ENCODE measurements at regions not wholly inside any gene's neighbourhood (a gene's known extent, or its start where the extent isn't known, plus 50 kb on each side); places are given as distances from the start of the nearest gene placed in this dataset.
"Not testable (repeated sequence)": the region's sequence is repeated elsewhere in the genome, so short reads cannot be mapped to it uniquely, and the experiment has no call there.

GRCh38 chr2:234814374-234814773, 137.4 kb upstream of the SH3BP4 start:
- DNase-seq (ENCODE audit: missing footprints) (no peak), ATAC-seq (no peak)
- intact Hi-C loops (cut with DNase I) = no loop called here

GRCh38 chr2:234812851-234813250, 139.0 kb upstream of the SH3BP4 start:
- no peak for ATAC-seq
- DNase-seq (ENCODE audit: missing footprints) = no peak
- intact Hi-C loops (cut with DNase I) = no loop called here

- ATAC-seq = no peak
- intact Hi-C loops (cut with DNase I) = no loop called here
These were observed 142.9 kb upstream of the SH3BP4 start for GRCh38 chr2:234808907-234809306.

GRCh38 chr2:234806818-234807217, 145.0 kb upstream of the SH3BP4 start:
- intact Hi-C loops (cut with DNase I) = no loop called here

More at GRCh38 chr2:234808907-234809306, 142.9 kb upstream of the SH3BP4 start:
- DNase-seq (ENCODE audit: missing footprints) = no peak

GRCh38 chr2:234805836-234806235, 146.0 kb upstream of the SH3BP4 start:
- DNase-seq (ENCODE audit: missing footprints) = no peak
- intact Hi-C loops (cut with DNase I) = no loop called here
- no peak for ATAC-seq

More at GRCh38 chr2:234806818-234807217, 145.0 kb upstream of the SH3BP4 start:
- no peak for DNase-seq (ENCODE audit: missing footprints)
- no peak for ATAC-seq

- DNase-seq (ENCODE audit: missing footprints) (no peak), ATAC-seq (no peak)
- intact Hi-C loops (cut with DNase I) = no loop called here
These were observed 147.1 kb upstream of the SH3BP4 start for GRCh38 chr2:234804704-234805103.

- ATAC-seq = no peak
- no peak for DNase-seq (ENCODE audit: missing footprints)
- intact Hi-C loops (cut with DNase I) = no loop called here
These were observed 149.0 kb upstream of the SH3BP4 start for GRCh38 chr2:234802845-234803171.

- ATAC-seq = no peak
- intact Hi-C loops (cut with DNase I) = no loop called here
- no peak for DNase-seq (ENCODE audit: missing footprints)
These were observed 149.6 kb upstream of the SH3BP4 start for GRCh38 chr2:234802071-234802844.

GRCh38 chr2:234797566-234798250, 154.1 kb upstream of the SH3BP4 start:
- ATAC-seq = no peak
- DNase-seq (ENCODE audit: missing footprints) = no peak
- intact Hi-C loops (cut with DNase I) = no loop called here

- DNase-seq (ENCODE audit: missing footprints) (no peak), ATAC-seq (no peak)
- intact Hi-C loops (cut with DNase I) = no loop called here
These were observed 155.7 kb upstream of the SH3BP4 start for GRCh38 chr2:234796045-234796591.

- ATAC-seq = no peak
- intact Hi-C loops (cut with DNase I) = no loop called here
- DNase-seq (ENCODE audit: missing footprints) = no peak
These were observed 156.4 kb upstream of the SH3BP4 start for GRCh38 chr2:234795272-234795920.

GRCh38 chr2:234794866-234795265, 157.0 kb upstream of the SH3BP4 start:
- intact Hi-C loops (cut with DNase I) = no loop called here
- ATAC-seq (no peak), DNase-seq (ENCODE audit: missing footprints) (no peak)

- ATAC-seq (no peak), DNase-seq (ENCODE audit: missing footprints) (no peak)
- intact Hi-C loops (cut with DNase I) = no loop called here
These were observed 158.5 kb upstream of the SH3BP4 start for GRCh38 chr2:234793212-234793785.

- no peak for ATAC-seq
- intact Hi-C loops (cut with DNase I) = no loop called here
- DNase-seq (ENCODE audit: missing footprints) = no peak
These were observed 159.2 kb upstream of the SH3BP4 start for GRCh38 chr2:234792621-234793022.

- ATAC-seq; intact Hi-C loops (cut with DNase I); DNase-seq (ENCODE audit: missing footprints): not testable (repeated sequence)
These were observed 159.7 kb upstream of the SH3BP4 start for GRCh38 chr2:234792096-234792495.

- intact Hi-C loops (cut with DNase I) = no loop called here
- ATAC-seq (no peak), DNase-seq (ENCODE audit: missing footprints) (no peak)
These were observed 161.4 kb upstream of the SH3BP4 start for GRCh38 chr2:234790380-234790779.

GRCh38 chr2:234789556-234790325, 162.1 kb upstream of the SH3BP4 start:
- no peak for DNase-seq (ENCODE audit: missing footprints)
- no peak for ATAC-seq
- intact Hi-C loops (cut with DNase I) = no loop called here

GRCh38 chr2:234788841-234789240, 163.0 kb upstream of the SH3BP4 start:
- DNase-seq (ENCODE audit: missing footprints) = no peak
- intact Hi-C loops (cut with DNase I) = no loop called here
- no peak for ATAC-seq

- intact Hi-C loops (cut with DNase I) = no loop called here
- DNase-seq (ENCODE audit: missing footprints) (no peak), ATAC-seq (no peak)
These were observed 163.4 kb upstream of the SH3BP4 start for GRCh38 chr2:234788381-234788780.

Measured in Right ventricle myocardium inferior (tissue), 1 donor.